A549 (cell line): ENCODE measurements at regions not wholly inside any gene's neighbourhood (a gene's known extent, or its start where the extent isn't known, plus 50 kb on each side); places are given as distances from the start of the nearest gene placed in this dataset.
A peak's percentile ranks its signal among the peaks of the same experiment; 100 is the strongest.

Experiments
- ATAC-seq, 2 experiments: fragments of 200-7000 bp in 1 of 2; fragments of >200 bp in 1 of 2; cut with Nextera tagmentation in 1 of 2; cut with Tn5 transposase in 1 of 2; 3 replicates each; pipeline versions ENCODE4 v1.8.0 to v1.9.1; 2018 to 2020; ENCODE audit warnings: mild to moderate bottlenecking in 1 of 2, moderate library complexity in 1 of 2
- CTCF ChIA-PET: fragments of 300-600 bp; sonication (Branson Sonifier 250); formaldehyde crosslinking; extraction: SDS; loops from one replicate; lab custom pipeline; 2021; ENCODE audit warnings: antibody characterized with exemption, inconsistent platforms; lab: Yijun Ruan, JAX
- POLR2A ChIA-PET: fragments of 350-600 bp; formaldehyde crosslinking; extraction: SDS; loops from one replicate; lab custom pipeline; 2021; ENCODE audit warnings: antibody characterized with exemption, inconsistent platforms; lab: Yijun Ruan, JAX
- DNase-seq, 2 experiments: peaks; one replicate each; pipeline versions ENCODE4 v3.0.0 to v3.0.0-alpha.2; 2011 to 2016; ENCODE audit warnings: low read depth in 1 of 2, low spot score in 1 of 2
- FAIRE-seq: peaks from 2 replicates; lab custom pipeline; 2011; peaks lifted over from hg19 to GRCh38; lab: Jason Lieb, UNC
- H3K27ac ChIP-seq, 2 experiments: fragments of >200 bp; sonication (Bioruptor Twin); formaldehyde crosslinking; 3 replicates each; pipeline ENCODE4 v1.5.1; 2016 to 2017
- H3K4me1 ChIP-seq: fragments of >200 bp; sonication (Bioruptor Twin); formaldehyde crosslinking; 3 replicates; pipeline ENCODE4 v1.6.1; 2016
- H3K4me2 ChIP-seq: fragments of >200 bp; sonication (Bioruptor Twin); formaldehyde crosslinking; 3 replicates; pipeline ENCODE4 v1.6.1; 2016
- H3K4me3 ChIP-seq: fragments of >200 bp; sonication (Bioruptor Twin); formaldehyde crosslinking; 3 replicates; pipeline ENCODE4 v1.5.1; 2016
- H3K9me3 ChIP-seq: fragments of >200 bp; sonication (Bioruptor Twin); formaldehyde crosslinking; 3 replicates; pipeline ENCODE4 v1.6.1; 2016
- ATOH8 ChIP-seq: fragments of 250-450 bp; sonication (Bioruptor Pico); IDR thresholded peaks from 2 replicates; pipeline ENCODE4 v1.5.0; 2020; ENCODE audit warnings: low read depth, mild to moderate bottlenecking, moderate library complexity
- CBX8 ChIP-seq: fragments of 200-600 bp; sonication (generic); IDR thresholded peaks from 2 replicates; pipeline ENCODE4 v1.6.1; 2016
- CHD2 ChIP-seq: fragments of 150-350 bp; IDR thresholded peaks from 2 replicates; pipeline ENCODE4 v1.6.1; 2014; ENCODE audit warnings: low read length; ENCODE audit not compliant: partially characterized antibody
- CHD4 ChIP-seq: fragments of 200-600 bp; sonication (generic); IDR thresholded peaks from 2 replicates; pipeline ENCODE4 v1.6.1; 2016; ENCODE audit warnings: antibody characterized with exemption, mild to moderate bottlenecking, borderline replicate concordance
- CTCF ChIP-seq: fragments of >200 bp; sonication (Bioruptor Twin); formaldehyde crosslinking; IDR thresholded peaks from 3 replicates; pipeline ENCODE4 v1.5.1; 2016
- EHMT2 ChIP-seq: fragments of 200-600 bp; sonication (generic); IDR thresholded peaks from 2 replicates; pipeline ENCODE4 v1.6.1; 2016; ENCODE audit warnings: antibody characterized with exemption, low read depth, mild to moderate bottlenecking, moderate library complexity
- FOXS1 ChIP-seq: fragments of 250-450 bp; sonication (Bioruptor Pico); IDR thresholded peaks from 2 replicates; pipeline ENCODE4 v1.5.0; 2020; ENCODE audit warnings: mild to moderate bottlenecking, moderate library complexity
- HES2 ChIP-seq: fragments of >200 bp; sonication (Bioruptor Twin); formaldehyde crosslinking; IDR thresholded peaks from 2 replicates; pipeline ENCODE4 v1.6.1; 2016
- HEYL ChIP-seq: fragments of 250-450 bp; sonication (Bioruptor Pico); IDR thresholded peaks from 2 replicates; pipeline ENCODE4 v1.8.0; 2021; ENCODE audit warnings: mild to moderate bottlenecking, moderate library complexity
- JUN ChIP-seq, 2 experiments: fragments of >200 bp; sonication (Bioruptor Twin); formaldehyde crosslinking; IDR thresholded peaks; 2 replicates in 1 of 2; 3 replicates in 1 of 2; pipeline ENCODE4 v1.6.1; 2016 to 2017
- JUNB ChIP-seq: fragments of >200 bp; sonication (Bioruptor Twin); formaldehyde crosslinking; IDR thresholded peaks from 2 replicates; pipeline ENCODE4 v1.6.1; 2016
- KDM1A ChIP-seq: fragments of 200-600 bp; sonication (generic); IDR thresholded peaks from 2 replicates; pipeline ENCODE4 v1.6.1; 2016; ENCODE audit warnings: low read depth, mild to moderate bottlenecking
- KDM5A ChIP-seq: fragments of 200-600 bp; sonication (generic); IDR thresholded peaks from 2 replicates; pipeline ENCODE4 v1.6.1; 2016; ENCODE audit warnings: antibody characterized with exemption, mild to moderate bottlenecking
- NFE2L2 ChIP-seq: fragments of 150-350 bp; conservative IDR thresholded peaks from 2 replicates; pipeline ENCODE4 v1.6.1; 2014; ENCODE audit warnings: low read length
- POLR2AphosphoS2 ChIP-seq: conservative IDR thresholded peaks from 2 replicates; pipeline ENCODE4 v1.6.1; 2012; ENCODE audit warnings: low read length, improper control_type of control experiment, inconsistent platforms
- RAD21 ChIP-seq, 2 experiments: fragments of >200 bp in 1 of 2; sonication (Bioruptor Twin) in 1 of 2; formaldehyde crosslinking in 1 of 2; IDR thresholded peaks in 1 of 2; conservative IDR thresholded peaks in 1 of 2; 2 replicates in 1 of 2; 3 replicates in 1 of 2; pipeline ENCODE4 v1.6.1; 2012 to 2018; ENCODE audit warnings: inconsistent platforms in 1 of 2
- RARB ChIP-seq: fragments of 250-450 bp; sonication (Bioruptor Pico); IDR thresholded peaks from 2 replicates; pipeline ENCODE4 v1.8.0; 2021; ENCODE audit warnings: mild to moderate bottlenecking, moderate library complexity
- RCOR1 ChIP-seq: fragments of 150-350 bp; IDR thresholded peaks from 2 replicates; pipeline ENCODE4 v1.6.1; 2014; ENCODE audit warnings: antibody characterized with exemption, low read length, low read depth
- SMC3 ChIP-seq: fragments of >200 bp; sonication (Bioruptor Twin); formaldehyde crosslinking; IDR thresholded peaks from 3 replicates; pipeline ENCODE4 v1.6.1; 2018; ENCODE audit warnings: inconsistent platforms
- TP53 ChIP-seq: fragments of 250-450 bp; sonication (Bioruptor Pico); IDR thresholded peaks from 2 replicates; pipeline ENCODE4 v1.5.0; 2021; ENCODE audit warnings: mild to moderate bottlenecking, moderate library complexity
- USF2 ChIP-seq: fragments of 450-650 bp; IDR thresholded peaks from 2 replicates; pipeline ENCODE4 v1.6.1; 2014; ENCODE audit warnings: antibody characterized with exemption
- ZSCAN20 ChIP-seq: fragments of 250-450 bp; sonication (Bioruptor Pico); IDR thresholded peaks from 2 replicates; pipeline ENCODE4 v1.8.0; 2022; ENCODE audit warnings: mild to moderate bottlenecking, moderate library complexity
- WGBS: methylation state at CpG from one replicate; pipeline ENCODE4 v1.1.6; 2017; ENCODE audit errors: missing lambda C conversion rate; 5-methylcytosine and 5-hydroxymethylcytosine counted together

- WGBS: 89% methylated on average over 2 of the region's 2 CpGs
- FAIRE-seq: no peak
- CTCF ChIA-PET: interaction anchor here (1.0 to 7.4 kb wide), 5 partner anchors 9 to 89 kb away, joined by 3 to 47 read pairs (median 6); partner anchors contain the start of gene PICALM
These were observed 86.7 kb upstream of the EED start for GRCh38 chr11:86157797-86158378.

GRCh38 chr11:86156397-86156955, 87.6 kb upstream of the PICALM start:
- Histone ChIP-seq H3K9me3 (no peaks in the 10 kb centered on the region), H3K4me2 (no peak overlapping the region)
- POLR2A ChIA-PET: no interaction called here
- TF ChIP-seq RAD21 (conservative IDR thresholded peaks at IDR 0.05 in 1 of 2, IDR thresholded peaks at IDR 0.05 in 1 of 2): no peak
- TF ChIP-seq RCOR1: no peak
- no peak for TF ChIP-seq JUNB
- TF ChIP-seq CTCF: no peak
- TF ChIP-seq SMC3: no peak
- no peak for TF ChIP-seq TP53 (CRISPR knock-in tag)
- TF ChIP-seq, all 56 proteins: peak for 0
- DNase-seq (no peak), ATAC-seq (no peak), FAIRE-seq (no peak)
- Histone ChIP-seq H3K27ac (peak overlapping the region in 1 of 2 experiments; percentile 33; a peak in 1 of 6 replicates), H3K4me1 (peaks cover 24% of the 10 kb centered on the region), H3K4me3 (no peak overlapping the region)
- WGBS: 81% methylated on average over 3 of the region's 3 CpGs
- CTCF ChIA-PET: interaction anchor here (0.9 to 4.6 kb wide), 3 partner anchors 18 to 88 kb away, joined by 3 to 17 read pairs (median 5); partner anchors contain the start of gene PICALM

More at GRCh38 chr11:86157797-86158378, 86.7 kb upstream of the EED start:
- Histone ChIP-seq H3K4me1 (peaks cover 31% of the 10 kb centered on the region), H3K4me2 (no peak overlapping the region), H3K9me3 (no peaks in the 10 kb centered on the region), H3K27ac (no peak overlapping the region), H3K4me3 (no peak overlapping the region)
- TF ChIP-seq USF2: no peak
- no peak for TF ChIP-seq CBX8
- TF ChIP-seq RARB (CRISPR knock-in tag): no peak
- TF ChIP-seq EHMT2: no peak
- TF ChIP-seq ATOH8 (CRISPR knock-in tag): no peak
- no peak for TF ChIP-seq HES2
- no peak for TF ChIP-seq POLR2AphosphoS2
- TF ChIP-seq FOXS1 (CRISPR knock-in tag): no peak
- no peak for TF ChIP-seq HEYL
- no peak for TF ChIP-seq JUN (IDR thresholded peaks at IDR 0.05)
- TF ChIP-seq CHD4: no peak
- ATAC-seq (no peak), DNase-seq (no peak)
- POLR2A ChIA-PET: no interaction called here

GRCh38 chr11:86155200-86155844, 86.4 kb upstream of the PICALM start:
- H3K4me3 ChIP-seq: no peak overlapping the region
- ATAC-seq (0 out of 6 replicates have a peak, but pooled peaks of 1 of the 2 experiments have one; percentile 30), FAIRE-seq (no peak), DNase-seq (no peak)
- TF ChIP-seq KDM5A (no peak), ZSCAN20 (no peak), CHD2 (no peak), NFE2L2 (no peak), KDM1A (no peak)
- H3K27ac ChIP-seq: no peak overlapping the region
- peaks cover 21% of the 10 kb centered on the region for H3K4me1 ChIP-seq
- no peak overlapping the region for H3K4me2 ChIP-seq
- no peaks in the 10 kb centered on the region for H3K9me3 ChIP-seq
- POLR2A ChIA-PET: no interaction called here
- CTCF ChIA-PET: interaction anchor here (1.2 kb wide), 1 partner anchor 13 kb away, joined by 4 read pairs; no protein-coding TSS in a partner anchor
- WGBS: 90% methylated on average over 7 of the region's 7 CpGs
